GM21367 (cell line): ENCODE measurements at regions not wholly inside any gene's neighbourhood (a gene's known extent, or its start where the extent isn't known, plus 50 kb on each side); places are given as distances from the start of the nearest gene placed in this dataset.

Experiments used
- ATAC-seq: cut with Tn5 transposase; IDR thresholded peaks from one replicate; pipeline ENCODE4 v1.9.1; 2021; ENCODE audit not compliant: unreplicated experiment

- ATAC-seq, result no peak
These were observed 410.7 kb upstream of the DSEL start for GRCh38 chr18:67926929-67927864.

- ATAC-seq, result no peak
These were observed 408.1 kb upstream of the DSEL start for GRCh38 chr18:67924656-67925055.

GRCh38 chr18:67919316-67919715, 402.8 kb upstream of the DSEL start:
- no peak for ATAC-seq

GRCh38 chr18:67916097-67916496, 399.6 kb upstream of the DSEL start:
- ATAC-seq, result no peak

- no peak for ATAC-seq
These were observed 396.5 kb upstream of the DSEL start for GRCh38 chr18:67913040-67913439.

GRCh38 chr18:67901573-67901972, 385.1 kb upstream of the DSEL start:
- ATAC-seq, result no peak

- no peak for ATAC-seq
These were observed 379.9 kb upstream of the DSEL start for GRCh38 chr18:67896451-67896850.

GRCh38 chr18:67893916-67894315, 377.4 kb upstream of the DSEL start:
- ATAC-seq, result no peak

- no peak for ATAC-seq
These were observed 360.4 kb upstream of the DSEL start for GRCh38 chr18:67876871-67877270.

- no peak for ATAC-seq
These were observed 359.4 kb upstream of the DSEL start for GRCh38 chr18:67875944-67876343.

GRCh38 chr18:67875060-67875459, 358.5 kb upstream of the DSEL start:
- no peak for ATAC-seq

GRCh38 chr18:67865400-67865799, 348.9 kb upstream of the DSEL start:
- ATAC-seq, result no peak

- no peak for ATAC-seq
These were observed 348.3 kb upstream of the DSEL start for GRCh38 chr18:67864677-67865340.

GRCh38 chr18:67862069-67862468, 345.5 kb upstream of the DSEL start:
- ATAC-seq, result no peak

- ATAC-seq, result no peak
These were observed 337.8 kb upstream of the DSEL start for GRCh38 chr18:67854340-67854739.

GRCh38 chr18:67846422-67847098, 330.0 kb upstream of the DSEL start:
- no peak for ATAC-seq

GRCh38 chr18:67845035-67845434, 328.5 kb upstream of the DSEL start:
- ATAC-seq, result no peak

- no peak for ATAC-seq
These were observed 323.9 kb upstream of the DSEL start for GRCh38 chr18:67840379-67840778.

GRCh38 chr18:67818432-67818831, 301.9 kb upstream of the DSEL start:
- ATAC-seq, result no peak

- ATAC-seq, result no peak
These were observed 298.8 kb upstream of the DSEL start for GRCh38 chr18:67815280-67815679.

GRCh38 chr18:67813380-67814028, 297.0 kb upstream of the DSEL start:
- no peak for ATAC-seq
